ENCODE measurements at regions not wholly inside any gene's neighbourhood (a gene's known extent, or its start where the extent isn't known, plus 50 kb on each side); places are given as distances from the start of the nearest gene placed in this dataset.

GRCh38 chr14:21912367-21912766 lies 238.7 kb upstream of the OR4E1 start:
- TF ChIP-seq CTCF (IDR thresholded peaks at IDR 0.05; ENCODE audit: low read depth, low read length), result no peak
- TF ChIP-seq EZH2phosphoT487 (IDR thresholded peaks at IDR 0.05; ENCODE audit: low read depth), result no peak

All from OCI-LY3 (cell line).